WI38 (cell line): ENCODE measurements at regions not wholly inside any gene's neighbourhood (a gene's known extent, or its start where the extent isn't known, plus 50 kb on each side); places are given as distances from the start of the nearest gene placed in this dataset.

Source experiments
- H3K4me3 ChIP-seq: 2 replicates; pipeline ENCODE4 v1.5.1; 2011; ENCODE audit warnings: low read depth, mild to moderate bottlenecking, control low read depth, low read length
- TF ChIP-seq, protein P1 (sequence below): IDR thresholded peaks from 2 replicates; pipeline ENCODE4 v1.5.1; 2012; ENCODE audit warnings: low read depth, mild to moderate bottlenecking, control low read depth, low read length

DNA sequence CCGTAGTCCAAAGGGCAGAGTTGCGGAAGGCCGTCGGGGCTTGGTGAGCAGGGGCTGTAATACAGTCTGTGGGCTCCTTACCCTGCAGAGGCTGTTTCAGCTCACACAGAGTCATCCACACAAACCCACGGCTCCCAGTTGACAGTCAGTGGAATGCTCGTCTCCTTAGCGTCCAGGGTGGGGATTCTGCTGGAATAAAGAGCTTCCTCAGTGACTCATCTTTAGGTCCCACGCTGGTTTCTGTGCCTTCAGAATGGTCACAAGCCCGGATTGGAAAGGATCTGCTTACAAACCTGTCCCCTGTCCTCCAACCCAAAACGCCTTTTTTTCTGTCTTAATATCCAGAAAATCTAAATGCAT lies 201.3 kb upstream of the TPM1 start:
- TF ChIP-seq, protein P1, sequence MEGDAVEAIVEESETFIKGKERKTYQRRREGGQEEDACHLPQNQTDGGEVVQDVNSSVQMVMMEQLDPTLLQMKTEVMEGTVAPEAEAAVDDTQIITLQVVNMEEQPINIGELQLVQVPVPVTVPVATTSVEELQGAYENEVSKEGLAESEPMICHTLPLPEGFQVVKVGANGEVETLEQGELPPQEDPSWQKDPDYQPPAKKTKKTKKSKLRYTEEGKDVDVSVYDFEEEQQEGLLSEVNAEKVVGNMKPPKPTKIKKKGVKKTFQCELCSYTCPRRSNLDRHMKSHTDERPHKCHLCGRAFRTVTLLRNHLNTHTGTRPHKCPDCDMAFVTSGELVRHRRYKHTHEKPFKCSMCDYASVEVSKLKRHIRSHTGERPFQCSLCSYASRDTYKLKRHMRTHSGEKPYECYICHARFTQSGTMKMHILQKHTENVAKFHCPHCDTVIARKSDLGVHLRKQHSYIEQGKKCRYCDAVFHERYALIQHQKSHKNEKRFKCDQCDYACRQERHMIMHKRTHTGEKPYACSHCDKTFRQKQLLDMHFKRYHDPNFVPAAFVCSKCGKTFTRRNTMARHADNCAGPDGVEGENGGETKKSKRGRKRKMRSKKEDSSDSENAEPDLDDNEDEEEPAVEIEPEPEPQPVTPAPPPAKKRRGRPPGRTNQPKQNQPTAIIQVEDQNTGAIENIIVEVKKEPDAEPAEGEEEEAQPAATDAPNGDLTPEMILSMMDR = no peak

DNA sequence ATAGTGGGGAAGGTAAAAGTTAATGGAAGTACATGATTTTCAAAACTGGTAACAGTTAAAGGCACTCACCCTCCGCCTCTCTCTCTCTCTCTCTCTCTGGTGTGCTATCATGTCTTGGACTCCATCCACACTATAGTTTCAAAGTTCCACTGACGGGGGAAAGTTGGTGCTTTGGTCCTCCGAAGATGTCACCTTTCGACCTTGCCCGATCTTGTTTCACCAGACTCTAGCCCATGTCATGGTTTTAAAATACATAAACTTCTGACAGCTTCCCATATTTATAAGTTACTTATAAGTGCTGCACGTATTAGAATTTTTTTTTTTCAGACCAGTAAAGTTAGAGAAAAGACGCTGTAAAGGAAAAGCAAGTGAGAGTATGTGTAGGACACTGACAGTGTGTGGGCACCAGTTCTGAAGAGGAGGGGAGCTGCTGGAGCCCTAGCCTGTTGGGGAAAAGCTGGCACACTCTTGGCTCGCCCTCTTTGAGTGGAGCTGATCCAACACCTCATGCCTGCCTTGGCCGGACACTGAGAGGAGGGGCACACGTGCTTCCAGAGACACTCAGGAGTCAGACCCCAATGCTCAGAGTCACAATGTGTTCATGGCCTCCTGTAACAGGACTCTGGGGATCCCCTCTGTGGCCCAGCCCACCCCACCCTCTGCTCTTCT lies 200.5 kb upstream of the TPM1 start:
- no peak overlapping the region for H3K4me3 ChIP-seq
- TF ChIP-seq, protein P1 = no peak

More for the DNA sequence above, 201.3 kb upstream of the TPM1 start:
- no peak overlapping the region for H3K4me3 ChIP-seq

DNA sequence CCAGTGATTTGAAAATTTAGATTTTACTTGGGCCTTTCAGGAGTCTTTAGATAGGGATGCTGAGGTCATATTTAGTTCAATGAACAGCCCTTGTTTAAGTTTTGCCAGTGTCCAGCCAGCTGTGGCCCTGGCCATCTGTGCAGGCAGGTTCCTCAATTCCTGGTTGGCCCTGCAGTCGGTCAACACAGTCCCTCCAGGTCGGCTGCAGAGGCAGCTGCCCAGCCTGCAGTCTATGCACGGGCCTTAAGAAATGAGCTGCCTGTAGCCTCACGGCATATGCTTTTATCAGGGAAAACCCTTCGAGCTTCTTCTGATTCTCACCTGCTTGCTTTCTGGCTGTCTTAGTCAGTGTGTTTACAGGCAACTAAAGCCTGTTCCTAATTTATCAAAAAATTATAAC lies 199.2 kb upstream of the TPM1 start:
- TF ChIP-seq, protein P1 = no peak
- H3K4me3 ChIP-seq = no peak overlapping the region

DNA sequence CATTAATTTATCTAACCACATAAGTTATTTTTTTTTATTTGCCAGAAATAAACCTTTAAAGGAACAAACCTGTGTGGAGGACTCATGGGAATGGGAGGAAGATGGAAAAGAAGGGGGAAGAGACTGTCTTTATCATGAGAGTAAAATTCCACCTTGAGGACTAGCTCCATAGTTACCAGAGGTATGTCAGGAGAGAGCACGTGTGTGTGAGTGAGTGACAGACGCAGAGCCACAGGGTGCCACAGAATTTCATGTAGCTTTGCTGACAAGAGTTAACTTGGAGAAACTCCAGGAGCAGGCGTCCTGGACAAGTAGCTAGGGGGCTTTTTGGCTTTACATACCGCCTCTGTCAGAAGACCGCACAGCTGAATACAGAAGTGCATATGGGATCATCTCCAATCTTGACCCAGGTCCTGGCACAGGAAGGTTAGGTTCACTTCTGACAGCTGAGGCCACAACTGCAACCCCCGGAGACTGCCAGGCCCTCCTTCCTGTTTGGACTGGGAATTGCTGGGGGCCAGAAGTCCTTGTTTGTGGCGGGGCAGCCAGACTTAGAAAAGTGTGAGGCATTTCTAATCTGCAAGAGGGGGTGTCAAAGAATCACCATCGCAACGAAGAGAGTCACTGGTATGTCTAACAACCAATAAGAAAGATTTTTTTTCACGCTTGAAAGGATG lies 197.8 kb upstream of the TPM1 start:
- TF ChIP-seq, protein P1 = no peak

DNA sequence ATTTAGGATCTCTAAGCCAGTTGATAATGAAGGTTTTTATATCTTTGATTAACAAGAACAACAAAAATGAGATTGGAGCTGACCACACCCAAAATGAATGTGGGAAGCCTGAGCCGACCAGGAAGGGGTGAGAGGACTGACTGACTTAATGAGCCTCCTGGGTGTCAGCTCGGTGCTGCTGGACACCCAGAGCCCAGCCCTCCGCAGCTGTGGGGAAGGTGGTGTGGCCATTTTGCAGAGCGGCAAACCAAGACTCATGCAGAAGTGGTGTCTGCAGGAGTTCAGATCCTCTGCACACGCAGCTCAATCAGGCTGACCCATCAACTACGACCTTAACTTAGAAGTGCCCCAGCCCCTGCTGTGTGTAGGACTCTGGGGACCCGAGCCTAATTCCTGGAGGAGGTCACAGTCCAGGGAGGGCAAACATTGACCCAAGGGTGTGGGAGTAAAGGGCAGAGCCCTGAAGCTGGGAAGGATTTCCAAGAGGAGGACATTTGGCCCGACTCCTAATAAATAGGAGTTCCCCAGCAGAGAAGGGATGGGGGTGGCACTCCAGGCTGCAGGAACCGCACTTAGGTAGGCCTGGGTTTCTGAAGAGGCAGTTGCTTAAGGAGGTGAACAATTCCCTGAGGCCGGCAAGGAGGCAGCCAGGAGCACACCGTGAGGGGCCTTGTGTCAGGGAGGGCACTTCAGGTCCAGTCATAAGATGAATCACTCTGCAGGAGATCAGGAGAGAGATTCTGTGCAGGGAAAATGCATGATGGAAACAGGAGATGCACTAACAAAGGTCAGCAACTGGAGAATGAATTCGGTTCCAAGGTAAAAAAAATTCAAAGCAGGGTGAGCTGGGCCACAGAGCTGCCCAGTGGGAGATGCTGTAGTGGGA lies 197.1 kb upstream of the TPM1 start:
- no peak overlapping the region for H3K4me3 ChIP-seq
- TF ChIP-seq, protein P1 = no peak

More for the DNA sequence above, 197.8 kb upstream of the TPM1 start:
- H3K4me3 ChIP-seq = no peak overlapping the region

DNA sequence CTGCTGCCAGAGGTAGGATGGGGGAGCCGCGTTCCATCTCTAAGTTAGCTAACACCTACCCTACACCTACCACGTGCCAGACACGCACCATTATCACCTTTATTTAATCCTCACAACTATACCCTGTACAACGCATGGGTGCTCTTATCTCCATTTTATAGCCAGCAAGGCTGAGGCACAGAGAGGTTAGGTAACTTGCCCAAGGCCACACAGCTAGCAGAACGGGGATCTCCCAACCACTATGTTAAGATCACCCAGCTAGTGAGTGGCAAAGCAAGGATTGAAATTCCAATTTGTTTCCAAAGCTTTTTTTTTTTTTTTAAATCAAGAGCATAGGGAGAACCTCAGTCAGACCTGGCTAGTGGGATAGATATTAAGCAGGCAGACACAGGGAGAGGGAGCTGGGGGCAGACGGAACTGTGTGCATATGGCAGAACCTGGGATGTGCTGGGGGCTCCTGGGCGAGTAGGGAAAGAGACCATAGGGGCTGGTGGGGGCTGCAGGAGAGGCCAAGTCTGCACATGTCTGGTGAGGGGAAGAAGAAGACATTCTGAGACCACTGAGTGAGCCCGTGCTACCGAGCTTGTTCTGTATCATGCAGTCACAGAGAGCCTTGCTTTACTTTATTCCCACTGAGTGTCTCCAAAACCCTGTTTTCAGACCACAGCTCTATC lies 196.3 kb upstream of the TPM1 start:
- TF ChIP-seq, protein P1 = no peak
- H3K4me3 ChIP-seq = no peak overlapping the region
